DND-41 (cell line): ENCODE measurements at regions not wholly inside any gene's neighbourhood (a gene's known extent, or its start where the extent isn't known, plus 50 kb on each side); places are given as distances from the start of the nearest gene placed in this dataset.

Source experiments
- EZH2 ChIP-seq: IDR thresholded peaks from 3 replicates; pipeline ENCODE4 v1.6.1; 2012; ENCODE audit warnings: borderline replicate concordance, low read depth, mild to moderate bottlenecking, moderate library complexity, low read length, inconsistent platforms; ENCODE audit not compliant: severe bottlenecking
- TF ChIP-seq, protein P1 (sequence below): IDR thresholded peaks from 2 replicates; pipeline ENCODE4 v1.5.1; 2012; ENCODE audit warnings: borderline replicate concordance, low read length, moderate library complexity, mild to moderate bottlenecking; ENCODE audit not compliant: poor library complexity, severe bottlenecking; ENCODE audit errors: extremely low read depth

DNA sequence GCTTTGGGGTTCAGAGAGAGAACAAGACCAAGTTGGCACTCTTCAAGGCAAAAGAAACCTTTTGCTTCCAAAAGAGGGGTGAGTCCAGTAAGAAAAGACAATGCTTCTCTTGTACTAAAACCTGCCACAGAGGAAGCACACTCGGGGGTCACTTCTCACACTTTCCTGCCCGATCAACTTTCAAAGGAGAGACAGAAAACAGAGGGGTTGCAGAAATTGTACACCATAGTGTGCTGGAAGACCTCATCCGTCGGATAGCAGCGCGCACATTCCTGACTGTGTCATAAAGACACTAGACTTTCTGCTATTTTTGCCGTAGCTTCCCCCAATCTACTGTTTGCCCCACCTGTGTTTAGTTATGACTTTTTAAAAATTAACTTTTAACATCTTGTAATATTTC lies 66.9 kb downstream of the OR2K2 start:
- TF ChIP-seq, protein P1, sequence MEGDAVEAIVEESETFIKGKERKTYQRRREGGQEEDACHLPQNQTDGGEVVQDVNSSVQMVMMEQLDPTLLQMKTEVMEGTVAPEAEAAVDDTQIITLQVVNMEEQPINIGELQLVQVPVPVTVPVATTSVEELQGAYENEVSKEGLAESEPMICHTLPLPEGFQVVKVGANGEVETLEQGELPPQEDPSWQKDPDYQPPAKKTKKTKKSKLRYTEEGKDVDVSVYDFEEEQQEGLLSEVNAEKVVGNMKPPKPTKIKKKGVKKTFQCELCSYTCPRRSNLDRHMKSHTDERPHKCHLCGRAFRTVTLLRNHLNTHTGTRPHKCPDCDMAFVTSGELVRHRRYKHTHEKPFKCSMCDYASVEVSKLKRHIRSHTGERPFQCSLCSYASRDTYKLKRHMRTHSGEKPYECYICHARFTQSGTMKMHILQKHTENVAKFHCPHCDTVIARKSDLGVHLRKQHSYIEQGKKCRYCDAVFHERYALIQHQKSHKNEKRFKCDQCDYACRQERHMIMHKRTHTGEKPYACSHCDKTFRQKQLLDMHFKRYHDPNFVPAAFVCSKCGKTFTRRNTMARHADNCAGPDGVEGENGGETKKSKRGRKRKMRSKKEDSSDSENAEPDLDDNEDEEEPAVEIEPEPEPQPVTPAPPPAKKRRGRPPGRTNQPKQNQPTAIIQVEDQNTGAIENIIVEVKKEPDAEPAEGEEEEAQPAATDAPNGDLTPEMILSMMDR: no peak
- no peak for TF ChIP-seq EZH2
